DND-41 (cell line): ENCODE measurements at regions not wholly inside any gene's neighbourhood (a gene's known extent, or its start where the extent isn't known, plus 50 kb on each side); places are given as distances from the start of the nearest gene placed in this dataset.

ENCODE experiments used
- EZH2 ChIP-seq: IDR thresholded peaks from 3 replicates; pipeline ENCODE4 v1.6.1; 2012; ENCODE audit warnings: borderline replicate concordance, low read depth, mild to moderate bottlenecking, moderate library complexity, low read length, inconsistent platforms; ENCODE audit not compliant: severe bottlenecking
- TF ChIP-seq, protein P1 (sequence below): IDR thresholded peaks from 2 replicates; pipeline ENCODE4 v1.5.1; 2012; ENCODE audit warnings: borderline replicate concordance, low read length, moderate library complexity, mild to moderate bottlenecking; ENCODE audit not compliant: poor library complexity, severe bottlenecking; ENCODE audit errors: extremely low read depth

DNA sequence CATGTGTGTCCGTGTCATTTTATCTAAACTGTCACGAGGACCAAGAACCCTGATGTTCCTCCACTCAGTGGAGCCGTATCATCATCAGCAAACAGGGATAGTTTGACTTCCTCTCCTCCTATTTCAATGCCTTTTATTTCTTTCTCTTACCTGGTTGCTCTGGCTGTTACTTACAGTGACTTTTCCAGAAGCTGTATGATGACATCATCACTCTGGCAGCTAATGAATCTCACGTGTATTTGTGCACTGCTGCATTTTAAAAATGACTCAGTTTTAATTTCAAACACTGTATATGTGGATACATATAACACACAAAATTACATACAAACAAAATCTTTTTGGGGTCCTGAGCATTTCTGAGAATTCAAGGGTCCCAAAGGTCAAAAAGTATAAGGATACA is 481.4 kb downstream of the CDH2 start:
- TF ChIP-seq, protein P1, sequence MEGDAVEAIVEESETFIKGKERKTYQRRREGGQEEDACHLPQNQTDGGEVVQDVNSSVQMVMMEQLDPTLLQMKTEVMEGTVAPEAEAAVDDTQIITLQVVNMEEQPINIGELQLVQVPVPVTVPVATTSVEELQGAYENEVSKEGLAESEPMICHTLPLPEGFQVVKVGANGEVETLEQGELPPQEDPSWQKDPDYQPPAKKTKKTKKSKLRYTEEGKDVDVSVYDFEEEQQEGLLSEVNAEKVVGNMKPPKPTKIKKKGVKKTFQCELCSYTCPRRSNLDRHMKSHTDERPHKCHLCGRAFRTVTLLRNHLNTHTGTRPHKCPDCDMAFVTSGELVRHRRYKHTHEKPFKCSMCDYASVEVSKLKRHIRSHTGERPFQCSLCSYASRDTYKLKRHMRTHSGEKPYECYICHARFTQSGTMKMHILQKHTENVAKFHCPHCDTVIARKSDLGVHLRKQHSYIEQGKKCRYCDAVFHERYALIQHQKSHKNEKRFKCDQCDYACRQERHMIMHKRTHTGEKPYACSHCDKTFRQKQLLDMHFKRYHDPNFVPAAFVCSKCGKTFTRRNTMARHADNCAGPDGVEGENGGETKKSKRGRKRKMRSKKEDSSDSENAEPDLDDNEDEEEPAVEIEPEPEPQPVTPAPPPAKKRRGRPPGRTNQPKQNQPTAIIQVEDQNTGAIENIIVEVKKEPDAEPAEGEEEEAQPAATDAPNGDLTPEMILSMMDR = no peak
- TF ChIP-seq EZH2 = no peak
